ENCODE measurements at regions not wholly inside any gene's neighbourhood (a gene's known extent, or its start where the extent isn't known, plus 50 kb on each side); places are given as distances from the start of the nearest gene placed in this dataset.

GRCh38 chr6:10465629-10466499 lies 51.0 kb upstream of the TFAP2A start:
- peak; percentile 18 for DNase-seq

Measured in NCI-H1105 (cell line).